ENCODE measurements at regions not wholly inside any gene's neighbourhood (a gene's known extent, or its start where the extent isn't known, plus 50 kb on each side); places are given as distances from the start of the nearest gene placed in this dataset.
A peak's percentile ranks its signal among the peaks of the same experiment; 100 is the strongest.

GRCh38 chr2:17059458-17059857 is 393.8 kb upstream of the CYRIA start:
- no peak for DNase-seq

- no peak for DNase-seq
Measured at GRCh38 chr2:17058772-17059402, 393.3 kb upstream of the CYRIA start.

- DNase-seq = no peak
Measured at GRCh38 chr2:17057109-17058017, 391.7 kb upstream of the CYRIA start.

GRCh38 chr2:17056236-17056635 is 390.6 kb upstream of the CYRIA start:
- no peak for DNase-seq

- DNase-seq = no peak
Measured at GRCh38 chr2:17052001-17052400, 386.4 kb upstream of the CYRIA start.

GRCh38 chr2:17051538-17051937 is 385.9 kb upstream of the CYRIA start:
- no peak for DNase-seq

- DNase-seq = no peak
Measured at GRCh38 chr2:17043173-17043572, 377.5 kb upstream of the CYRIA start.

- DNase-seq = no peak
Measured at GRCh38 chr2:17036361-17036760, 370.7 kb upstream of the CYRIA start.

GRCh38 chr2:17035010-17035409 is 369.4 kb upstream of the CYRIA start:
- no peak for DNase-seq

- no peak for DNase-seq
Measured at GRCh38 chr2:17030047-17030446, 364.4 kb upstream of the CYRIA start.

- DNase-seq = no peak
Measured at GRCh38 chr2:17012297-17012696, 346.7 kb upstream of the CYRIA start.

GRCh38 chr2:17010104-17010503 is 344.5 kb upstream of the CYRIA start:
- no peak for DNase-seq

GRCh38 chr2:17000184-17000482 is 334.5 kb upstream of the CYRIA start:
- DNase-seq = no peak

- no peak for DNase-seq
Measured at GRCh38 chr2:16999347-17000183, 333.9 kb upstream of the CYRIA start.

- DNase-seq = no peak
Measured at GRCh38 chr2:16978301-16978700, 312.7 kb upstream of the CYRIA start.

GRCh38 chr2:16974688-16975087 is 309.1 kb upstream of the CYRIA start:
- DNase-seq = no peak

GRCh38 chr2:16973586-16974286 is 308.1 kb upstream of the CYRIA start:
- no peak for DNase-seq

- DNase-seq = no peak
Measured at GRCh38 chr2:16972276-16972675, 306.6 kb upstream of the CYRIA start.

GRCh38 chr2:16971722-16972234 is 306.1 kb upstream of the CYRIA start:
- no peak for DNase-seq

- peak; percentile 9 to 34 for DNase-seq
Measured at GRCh38 chr2:16970948-16971347, 305.3 kb upstream of the CYRIA start.

GRCh38 chr2:16962505-16962904 is 296.9 kb upstream of the CYRIA start:
- no peak for DNase-seq

- DNase-seq = no peak
Measured at GRCh38 chr2:16960579-16960978, 294.9 kb upstream of the CYRIA start.

- DNase-seq = no peak
Measured at GRCh38 chr2:16958266-16958665, 292.6 kb upstream of the CYRIA start.
